Heart right ventricle (tissue), 16 donors: ENCODE measurements at regions not wholly inside any gene's neighbourhood (a gene's known extent, or its start where the extent isn't known, plus 50 kb on each side); places are given as distances from the start of the nearest gene placed in this dataset.

ENCODE experiments used
- ATAC-seq, 8 donors: fragments of 200-7000 bp; cut with Tn5 transposase; one replicate each; pipeline ENCODE4 v1.9.1; 2020; ENCODE audit warnings: mild to moderate bottlenecking in 8 of 8, moderate library complexity in 8 of 8, moderate number of reproducible peaks in 1 of 8
- DNase-seq, 2 donors: peaks; one replicate each; pipeline ENCODE4 v3.0.0-alpha.2; 2020
- H3K27ac ChIP-seq, 10 donors: fragments of 200-600 bp; sonication (generic) in 2 of 10; one replicate each; pipeline versions ENCODE4 v1.5.0 to v1.8.0; 2020 to 2022; ENCODE audit warnings: mild to moderate bottlenecking in 3 of 10
- H3K27me3 ChIP-seq, 7 donors: fragments of 200-600 bp; one replicate each; pipeline ENCODE4 v1.8.0; 2021 to 2022; ENCODE audit warnings: mild to moderate bottlenecking in 2 of 7
- H3K36me3 ChIP-seq, 9 donors: fragments of 200-600 bp; sonication (generic) in 1 of 9; one replicate each; pipeline versions ENCODE4 v1.5.0 to v1.8.0; 2020 to 2022; ENCODE audit warnings: mild to moderate bottlenecking in 2 of 9
- H3K4me1 ChIP-seq, 9 donors: fragments of 200-600 bp; sonication (generic) in 1 of 9; one replicate each; pipeline versions ENCODE4 v1.5.0 to v1.8.0; 2020 to 2022; ENCODE audit warnings: mild to moderate bottlenecking in 4 of 9
- H3K4me3 ChIP-seq, 10 donors: fragments of 200-600 bp; sonication (generic) in 2 of 10; one replicate each; pipeline versions ENCODE4 v1.5.0 to v1.8.0; 2020 to 2022; ENCODE audit warnings: mild to moderate bottlenecking in 7 of 10, moderate library complexity in 2 of 10
- H3K9me3 ChIP-seq, 11 donors: fragments of 200-600 bp in 10 of 11; sonication (generic) in 2 of 11; one replicate each; pipeline versions ENCODE4 v1.5.0 to v1.8.0; 2013 to 2022; ENCODE audit warnings: mild to moderate bottlenecking in 2 of 11, control low read depth in 1 of 11, moderate library complexity in 1 of 11
- CTCF ChIP-seq, 9 donors: fragments of 200-600 bp; sonication (generic) in 2 of 9; IDR thresholded peaks; one replicate each; pipeline versions ENCODE4 v1.5.0 to v1.8.0; 2021 to 2022; ENCODE audit warnings: antibody characterized with exemption in 9 of 9, mild to moderate bottlenecking in 5 of 9, moderate library complexity in 1 of 9
- WGBS, 2 donors: extraction: QIAGEN DNeasy Blood & Tissue Kit; methylation state at CpG; one replicate each; pipeline ENCODE4 v1.1.7; 2013; ENCODE audit warnings: inconsistent platforms in 1 of 2; 5-methylcytosine and 5-hydroxymethylcytosine counted together
- intact Hi-C, 10 donors: fragments of 100-400 bp; cut with DNase I; formaldehyde crosslinking; loops; one replicate each; pipeline versions ENCODE4 v1.11.1 to v1.14.2; 2022
- donor health status: Arrhythmogenic right ventricular cardiomyopathy.
- donor health status: ischemic (EF 13 %, LVEDD 7.1; RV severe dilation, severe dysfunction).
- donor health status: healthy with polysubstance abuse.
- donor health status: DM: no; HTN: yes; CAD: no.
- donor health status: DM: no; HTN: no; CAD: no.
- donor health status: ischemic (EF 25% LVEDD 6.9; RV normal size, moderate dysfunction).
- donor health status: ischemic (EF 25% LVEDD 5.7; RV mildly dilated, moderate dysfunction).
- donor health status: healthy.
- donor health status: DM: yes; HTN: yes; CAD: no.
- donor health status: Ischemic cardiomyopathy.
- donor health status: ischemic (EF 35%, LVEDD 5.7; RV mildly dilated, moderate dysfunction).
- donor health status: nonischemic (EF 11% LVEDD 7.7; RV severe dilation, severe dysfunction).
- donor health status: DM: yes; HTN: yes; CAD: no.
- donor health status: PGD.
- donor health status: ischemic (EF 29% LVEDD 5.4; RV normal size, mild dysfunction).
- donor health status: nonischemic (EF 23%, LVEDD 6.1; RV moderate dilation, normal function).

- H3K27ac ChIP-seq, result no peak overlapping the region
- TF ChIP-seq CTCF (IDR thresholded peaks at IDR 0.05), result no peak
- intact Hi-C loops, result no loop called here
- DNase-seq (no peak), ATAC-seq (no peak)
- H3K4me3 ChIP-seq, result no peak overlapping the region
- H3K36me3 ChIP-seq, result no peaks in the 10 kb centered on the region
- H3K27me3 ChIP-seq, result peaks cover 0 to 25% (median 0%) of the 10 kb centered on the region in 7 donors
- no peaks in the 10 kb centered on the region for H3K4me1 ChIP-seq
- no peaks in the 10 kb centered on the region for H3K9me3 ChIP-seq
Measured at GRCh38 chrX:44435047-44435446, 91.6 kb upstream of the EFHC2 start.

- no peak overlapping the region for H3K27ac ChIP-seq
- H3K9me3 ChIP-seq, result no peaks in the 10 kb centered on the region
- no peak overlapping the region for H3K4me3 ChIP-seq
- TF ChIP-seq CTCF (IDR thresholded peaks at IDR 0.05), result no peak
- H3K36me3 ChIP-seq, result no peaks in the 10 kb centered on the region
- no peaks in the 10 kb centered on the region for H3K4me1 ChIP-seq
- DNase-seq (no peak), ATAC-seq (no peak)
- H3K27me3 ChIP-seq, result peaks cover 0 to 25% (median 0%) of the 10 kb centered on the region in 7 donors
- WGBS, 2 donors, result 74 to 82% methylated on average over 3 of the region's 3 CpGs
- intact Hi-C loops, result no loop called here
Measured at GRCh38 chrX:44433556-44433955, 90.1 kb upstream of the EFHC2 start.

- no peak overlapping the region for H3K27ac ChIP-seq
- no peak overlapping the region for H3K4me3 ChIP-seq
- H3K9me3 ChIP-seq, result no peaks in the 10 kb centered on the region
- peaks cover 0 to 21% (median 0%) of the 10 kb centered on the region in 7 donors for H3K27me3 ChIP-seq
- DNase-seq (peak in 1 of 2 donors; percentile 3), ATAC-seq (no peak)
- H3K4me1 ChIP-seq, result no peaks in the 10 kb centered on the region
- intact Hi-C loops, result no loop called here
- no peak for TF ChIP-seq CTCF (IDR thresholded peaks at IDR 0.05)
- H3K36me3 ChIP-seq, result no peaks in the 10 kb centered on the region
Measured at GRCh38 chrX:44432641-44433040, 89.2 kb upstream of the EFHC2 start.

GRCh38 chrX:44431194-44431593, 87.7 kb upstream of the EFHC2 start:
- no peak for ATAC-seq
- no peaks in the 10 kb centered on the region for H3K9me3 ChIP-seq
- no peak for DNase-seq
- intact Hi-C loops, result no loop called here
- no peak overlapping the region for H3K4me3 ChIP-seq
- H3K27ac ChIP-seq, result no peak overlapping the region
- no peaks in the 10 kb centered on the region for H3K36me3 ChIP-seq
- no peaks in the 10 kb centered on the region for H3K4me1 ChIP-seq
- peaks cover 0 to 28% (median 0%) of the 10 kb centered on the region in 7 donors for H3K27me3 ChIP-seq
- TF ChIP-seq CTCF (IDR thresholded peaks at IDR 0.05), result no peak
